Neural progenitor cell (in vitro differentiated cells): ENCODE measurements at regions not wholly inside any gene's neighbourhood (a gene's known extent, or its start where the extent isn't known, plus 50 kb on each side); places are given as distances from the start of the nearest gene placed in this dataset.

Experiments used
- DNase-seq: peaks from one replicate; pipeline ENCODE4 v3.0.0-alpha.2; 2016; ENCODE audit warnings: low spot score
- H2AFZ ChIP-seq: fragments of 200-600 bp; sonication (generic); replicated peaks from 2 replicates; pipeline ENCODE4 v1.6.1; 2016; ENCODE audit warnings: antibody characterized with exemption
- H3F3A ChIP-seq: fragments of 200-600 bp; sonication (generic); 2 replicates; pipeline ENCODE4 v1.6.1; 2016; ENCODE audit warnings: antibody characterized with exemption, low read depth
- H3K27ac ChIP-seq: fragments of 200-600 bp; sonication (generic); 2 replicates; pipeline ENCODE4 v1.5.1; 2016; ENCODE audit warnings: mild to moderate bottlenecking
- H3K27me3 ChIP-seq: fragments of 200-600 bp; sonication (generic); 2 replicates; pipeline ENCODE4 v1.6.1; 2016; ENCODE audit warnings: mild to moderate bottlenecking, moderate library complexity
- H3K36me3 ChIP-seq: fragments of 200-600 bp; sonication (generic); 2 replicates; pipeline ENCODE4 v1.5.1; 2016
- H3K4me1 ChIP-seq: fragments of 200-600 bp; sonication (generic); 2 replicates; pipeline ENCODE4 v1.6.1; 2016; ENCODE audit warnings: mixed run types
- H3K4me2 ChIP-seq: fragments of 200-600 bp; sonication (generic); 2 replicates; pipeline ENCODE4 v1.6.1; 2016
- H3K4me3 ChIP-seq: fragments of 200-600 bp; sonication (generic); 2 replicates; pipeline ENCODE4 v1.5.1; 2016
- H3K79me2 ChIP-seq: fragments of 200-600 bp; sonication (generic); 2 replicates; pipeline ENCODE4 v1.6.1; 2016; ENCODE audit warnings: low read depth
- H3K9ac ChIP-seq: fragments of 200-600 bp; sonication (generic); 2 replicates; pipeline ENCODE4 v1.6.1; 2016
- H3K9me3 ChIP-seq: fragments of 200-600 bp; sonication (generic); 2 replicates; pipeline ENCODE4 v1.5.1; 2016; ENCODE audit warnings: low read depth
- H4K20me1 ChIP-seq: fragments of 200-600 bp; sonication (generic); 2 replicates; pipeline ENCODE4 v1.6.1; 2016; ENCODE audit warnings: low read depth
- H3K27ac Mint-ChIP-seq: 3 replicates; pipeline ENCODE4 v1.8.0; 2021; ENCODE audit warnings: mixed read lengths
- H3K27me3 Mint-ChIP-seq: 2 replicates; pipeline ENCODE4 v1.8.0; 2022; ENCODE audit warnings: low read depth, mild to moderate bottlenecking, inconsistent platforms, moderate library complexity, mixed read lengths; ENCODE audit not compliant: insufficient read depth
- H3K36me3 Mint-ChIP-seq: 3 replicates; pipeline ENCODE4 v1.8.0; 2021; ENCODE audit warnings: mixed read lengths
- H3K4me1 Mint-ChIP-seq: 3 replicates; pipeline ENCODE4 v1.8.0; 2021; ENCODE audit warnings: mixed read lengths
- H3K4me3 Mint-ChIP-seq: 3 replicates; pipeline ENCODE4 v1.8.0; 2021; ENCODE audit warnings: mild to moderate bottlenecking, moderate library complexity, mixed read lengths
- H3K9me3 Mint-ChIP-seq: 3 replicates; pipeline ENCODE4 v1.8.0; 2020; ENCODE audit warnings: mixed read lengths
- CTCF ChIP-seq: fragments of 200-600 bp; sonication (generic); IDR thresholded peaks from 2 replicates; pipeline ENCODE4 v1.5.1; 2017; ENCODE audit warnings: antibody characterized with exemption, mild to moderate bottlenecking
- EZH2 ChIP-seq: fragments of 200-600 bp; sonication (generic); IDR thresholded peaks from 2 replicates; pipeline ENCODE4 v1.6.1; 2017; ENCODE audit warnings: antibody characterized with exemption, mild to moderate bottlenecking, moderate library complexity
- EZH2phosphoT487 ChIP-seq: fragments of 200-600 bp; sonication (generic); IDR thresholded peaks from 2 replicates; pipeline ENCODE4 v1.6.1; 2017; ENCODE audit warnings: antibody characterized with exemption

- no peaks in the 10 kb centered on the region for H3K9me3 ChIP-seq
Measured at GRCh38 chr14:89641495-89642175, 224.6 kb upstream of the FOXN3 start.

GRCh38 chr14:89640141-89640540 lies 223.1 kb upstream of the FOXN3 start:
- Mint-ChIP-seq H3K9me3 (no peaks in the 10 kb centered on the region), H3K4me3 (no peak overlapping the region), H3K27me3 (no peaks in the 10 kb centered on the region), H3K27ac (no peak overlapping the region), H3K36me3 (no peaks in the 10 kb centered on the region), H3K4me1 (no peaks in the 10 kb centered on the region)
- no peak for DNase-seq
- no peaks in the 10 kb centered on the region for H4K20me1 ChIP-seq
- H3K9ac ChIP-seq = no peak overlapping the region
- H3K27ac ChIP-seq = no peak overlapping the region
- no peak overlapping the region for H2AFZ ChIP-seq
- H3K4me3 ChIP-seq = no peak overlapping the region
- H3K79me2 ChIP-seq = no peaks in the 10 kb centered on the region
- no peaks in the 10 kb centered on the region for H3F3A ChIP-seq
- TF ChIP-seq CTCF (no peak), EZH2phosphoT487 (no peak), EZH2 (no peak)
- H3K9me3 ChIP-seq = no peaks in the 10 kb centered on the region
- H3K36me3 ChIP-seq = no peaks in the 10 kb centered on the region
- H3K27me3 ChIP-seq = no peaks in the 10 kb centered on the region
- no peak overlapping the region for H3K4me2 ChIP-seq
- no peaks in the 10 kb centered on the region for H3K4me1 ChIP-seq

More at GRCh38 chr14:89641495-89642175, 224.6 kb upstream of the FOXN3 start:
- no peaks in the 10 kb centered on the region for H3K36me3 Mint-ChIP-seq
- H3K27me3 Mint-ChIP-seq = no peaks in the 10 kb centered on the region
- H3K4me2 ChIP-seq = no peak overlapping the region
- H4K20me1 ChIP-seq = no peaks in the 10 kb centered on the region
- H3K9me3 Mint-ChIP-seq = no peaks in the 10 kb centered on the region
- no peak for DNase-seq
- no peak overlapping the region for H2AFZ ChIP-seq
- no peak overlapping the region for H3K27ac ChIP-seq
- no peaks in the 10 kb centered on the region for H3K36me3 ChIP-seq
- H3K4me1 ChIP-seq = no peaks in the 10 kb centered on the region
- TF ChIP-seq EZH2 = no peak
- no peak for TF ChIP-seq EZH2phosphoT487
- TF ChIP-seq CTCF = no peak
- no peaks in the 10 kb centered on the region for H3K79me2 ChIP-seq
- no peak overlapping the region for H3K27ac Mint-ChIP-seq
- H3F3A ChIP-seq = no peaks in the 10 kb centered on the region
- H3K27me3 ChIP-seq = no peaks in the 10 kb centered on the region
- no peaks in the 10 kb centered on the region for H3K4me1 Mint-ChIP-seq
- no peak overlapping the region for H3K4me3 ChIP-seq
- no peak overlapping the region for H3K9ac ChIP-seq
- H3K4me3 Mint-ChIP-seq = no peak overlapping the region

GRCh38 chr14:89639687-89640086 lies 222.7 kb upstream of the FOXN3 start:
- no peaks in the 10 kb centered on the region for H4K20me1 ChIP-seq
- Mint-ChIP-seq H3K27ac (no peak overlapping the region), H3K4me1 (no peaks in the 10 kb centered on the region), H3K9me3 (no peaks in the 10 kb centered on the region), H3K27me3 (no peaks in the 10 kb centered on the region), H3K36me3 (no peaks in the 10 kb centered on the region), H3K4me3 (no peak overlapping the region)
- no peaks in the 10 kb centered on the region for H3K36me3 ChIP-seq
- no peaks in the 10 kb centered on the region for H3K27me3 ChIP-seq
- no peaks in the 10 kb centered on the region for H3K4me1 ChIP-seq
- no peaks in the 10 kb centered on the region for H3K79me2 ChIP-seq
- H3F3A ChIP-seq = no peaks in the 10 kb centered on the region
- no peak for DNase-seq
- no peak overlapping the region for H3K27ac ChIP-seq
- TF ChIP-seq EZH2 = no peak
- no peak for TF ChIP-seq EZH2phosphoT487
- no peak for TF ChIP-seq CTCF
- no peak overlapping the region for H3K4me3 ChIP-seq
- no peak overlapping the region for H3K4me2 ChIP-seq
- H3K9ac ChIP-seq = no peak overlapping the region
- H2AFZ ChIP-seq = no peak overlapping the region
- no peaks in the 10 kb centered on the region for H3K9me3 ChIP-seq
